Thyroid gland (tissue), 4 donors: ENCODE measurements at regions not wholly inside any gene's neighbourhood (a gene's known extent, or its start where the extent isn't known, plus 50 kb on each side); places are given as distances from the start of the nearest gene placed in this dataset.

Source experiments
- CTCF ChIP-seq, 6 experiments: fragments of 200-600 bp in 3 of 6; fragments of 450-650 bp in 3 of 6; sonication (generic) in 3 of 6; IDR thresholded peaks; one replicate each; pipeline ENCODE4 v1.5.1; 2016 to 2019; ENCODE audit warnings: antibody characterized with exemption in 6 of 6, mild to moderate bottlenecking in 2 of 6, inconsistent platforms in 1 of 6, moderate library complexity in 1 of 6
- POLR2A ChIP-seq, 2 donors: fragments of 450-650 bp; IDR thresholded peaks; one replicate each; pipeline ENCODE4 v1.6.1; 2017; ENCODE audit warnings: antibody characterized with exemption in 2 of 2, mild to moderate bottlenecking in 2 of 2, moderate library complexity in 1 of 2

- TF ChIP-seq POLR2A (IDR thresholded peaks at IDR 0.05) (no peak), CTCF (IDR thresholded peaks at IDR 0.05) (no peak)
These were observed 288.0 kb upstream of the HDAC4 start for GRCh38 chr2:239688840-239689239.
